NCI-H1694 treated with DMSO at 0.1 percent for 48 hours (cell line): ENCODE measurements at regions not wholly inside any gene's neighbourhood (a gene's known extent, or its start where the extent isn't known, plus 50 kb on each side); places are given as distances from the start of the nearest gene placed in this dataset.
"Not testable (repeated sequence)": the region's sequence is repeated elsewhere in the genome, so short reads cannot be mapped to it uniquely, and the experiment has no call there.

Experiments
- DNase-seq: peaks from one replicate; lab custom pipeline; 2025; lab: John Stamatoyannopoulos, UW

GRCh38 chr12:38016602-38017001 lies 300.0 kb upstream of the ALG10B start:
- DNase-seq = no peak

GRCh38 chr12:38025916-38026315 lies 290.7 kb upstream of the ALG10B start:
- no peak for DNase-seq

- no peak for DNase-seq
Measured at GRCh38 chr12:38053113-38053512, 263.5 kb upstream of the ALG10B start.

- no peak for DNase-seq
Measured at GRCh38 chr12:38053655-38054464, 262.7 kb upstream of the ALG10B start.

GRCh38 chr12:38056701-38057689 lies 259.6 kb upstream of the ALG10B start:
- DNase-seq = no peak

GRCh38 chr12:38099686-38100085 lies 216.9 kb upstream of the ALG10B start:
- no peak for DNase-seq

GRCh38 chr12:38101753-38102152 lies 214.8 kb upstream of the ALG10B start:
- DNase-seq = no peak

- no peak for DNase-seq
Measured at GRCh38 chr12:38102197-38102596, 214.4 kb upstream of the ALG10B start.

GRCh38 chr12:38110026-38110699 lies 206.4 kb upstream of the ALG10B start:
- DNase-seq = no peak

- no peak for DNase-seq
Measured at GRCh38 chr12:38113991-38114390, 202.6 kb upstream of the ALG10B start.

GRCh38 chr12:38116968-38117367 lies 199.6 kb upstream of the ALG10B start:
- no peak for DNase-seq

GRCh38 chr12:38118632-38119031 lies 197.9 kb upstream of the ALG10B start:
- DNase-seq = no peak

GRCh38 chr12:38120438-38120837 lies 196.1 kb upstream of the ALG10B start:
- no peak for DNase-seq

- DNase-seq = not testable (repeated sequence)
Measured at GRCh38 chr12:38123028-38123427, 193.5 kb upstream of the ALG10B start.

- no peak for DNase-seq
Measured at GRCh38 chr12:38123566-38124246, 192.9 kb upstream of the ALG10B start.

- no peak for DNase-seq
Measured at GRCh38 chr12:38124247-38125012, 192.1 kb upstream of the ALG10B start.

- no peak for DNase-seq
Measured at GRCh38 chr12:38132139-38132538, 184.4 kb upstream of the ALG10B start.

GRCh38 chr12:38137287-38137686 lies 179.3 kb upstream of the ALG10B start:
- no peak for DNase-seq

GRCh38 chr12:38137716-38138115 lies 178.9 kb upstream of the ALG10B start:
- DNase-seq = no peak

GRCh38 chr12:38138225-38139221 lies 178.1 kb upstream of the ALG10B start:
- DNase-seq = peak; percentile 3
